ENCODE measurements at regions not wholly inside any gene's neighbourhood (a gene's known extent, or its start where the extent isn't known, plus 50 kb on each side); places are given as distances from the start of the nearest gene placed in this dataset.

DNA sequence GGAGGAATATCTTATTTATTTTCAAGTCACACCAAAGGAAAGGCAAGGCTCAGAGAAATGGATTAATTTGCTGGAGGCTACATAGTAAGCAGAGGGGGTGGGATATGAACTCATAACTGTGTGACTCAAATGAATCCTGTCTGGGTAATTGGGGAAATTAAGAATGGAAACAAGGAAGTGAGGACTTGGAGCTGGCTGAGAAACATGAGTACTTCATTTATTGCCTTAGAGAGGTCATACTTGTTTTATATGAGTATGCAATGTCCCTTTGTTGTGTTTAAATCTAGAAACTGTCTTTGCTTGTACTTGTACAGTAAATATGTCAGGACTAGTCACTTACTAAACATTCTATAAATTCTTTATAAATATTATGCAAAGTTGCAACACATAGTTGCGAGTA, 2166.7 kb upstream of the PIK3C3 start:
- TF ChIP-seq, protein P1, sequence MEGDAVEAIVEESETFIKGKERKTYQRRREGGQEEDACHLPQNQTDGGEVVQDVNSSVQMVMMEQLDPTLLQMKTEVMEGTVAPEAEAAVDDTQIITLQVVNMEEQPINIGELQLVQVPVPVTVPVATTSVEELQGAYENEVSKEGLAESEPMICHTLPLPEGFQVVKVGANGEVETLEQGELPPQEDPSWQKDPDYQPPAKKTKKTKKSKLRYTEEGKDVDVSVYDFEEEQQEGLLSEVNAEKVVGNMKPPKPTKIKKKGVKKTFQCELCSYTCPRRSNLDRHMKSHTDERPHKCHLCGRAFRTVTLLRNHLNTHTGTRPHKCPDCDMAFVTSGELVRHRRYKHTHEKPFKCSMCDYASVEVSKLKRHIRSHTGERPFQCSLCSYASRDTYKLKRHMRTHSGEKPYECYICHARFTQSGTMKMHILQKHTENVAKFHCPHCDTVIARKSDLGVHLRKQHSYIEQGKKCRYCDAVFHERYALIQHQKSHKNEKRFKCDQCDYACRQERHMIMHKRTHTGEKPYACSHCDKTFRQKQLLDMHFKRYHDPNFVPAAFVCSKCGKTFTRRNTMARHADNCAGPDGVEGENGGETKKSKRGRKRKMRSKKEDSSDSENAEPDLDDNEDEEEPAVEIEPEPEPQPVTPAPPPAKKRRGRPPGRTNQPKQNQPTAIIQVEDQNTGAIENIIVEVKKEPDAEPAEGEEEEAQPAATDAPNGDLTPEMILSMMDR (IDR thresholded peaks at IDR 0.05; ENCODE audit: insufficient read depth, low read length, poor library complexity, severe bottlenecking) = no peak
- no peak for TF ChIP-seq EZH2phosphoT487 (conservative IDR thresholded peaks at IDR 0.05; ENCODE audit: low read length)

Measured in SU-DHL-6 (cell line).